ENCODE measurements at regions not wholly inside any gene's neighbourhood (a gene's known extent, or its start where the extent isn't known, plus 50 kb on each side); places are given as distances from the start of the nearest gene placed in this dataset.

DNA sequence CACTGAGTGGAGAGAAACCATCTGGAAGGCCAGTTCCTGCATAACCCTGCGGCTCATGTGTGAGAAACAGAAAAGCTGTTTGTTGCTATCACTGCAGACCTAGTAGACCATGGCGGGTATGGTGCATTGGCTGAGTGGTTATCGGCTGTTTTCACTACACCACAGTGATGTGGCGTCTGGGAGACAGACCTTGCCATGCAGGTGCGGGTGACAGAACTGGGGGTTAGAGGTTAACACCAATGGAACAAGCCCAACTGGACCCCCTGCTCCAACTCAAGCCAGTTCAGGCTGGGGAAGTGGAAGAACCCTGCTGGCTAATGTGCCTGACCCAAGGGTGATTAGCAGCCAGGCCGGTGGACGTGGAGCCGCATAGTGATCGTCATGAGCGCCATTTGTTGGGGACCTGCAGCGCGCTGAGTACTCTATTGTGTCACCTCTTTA is 91.9 kb downstream of the IRF8 start:
- no peak for DNase-seq

DNA sequence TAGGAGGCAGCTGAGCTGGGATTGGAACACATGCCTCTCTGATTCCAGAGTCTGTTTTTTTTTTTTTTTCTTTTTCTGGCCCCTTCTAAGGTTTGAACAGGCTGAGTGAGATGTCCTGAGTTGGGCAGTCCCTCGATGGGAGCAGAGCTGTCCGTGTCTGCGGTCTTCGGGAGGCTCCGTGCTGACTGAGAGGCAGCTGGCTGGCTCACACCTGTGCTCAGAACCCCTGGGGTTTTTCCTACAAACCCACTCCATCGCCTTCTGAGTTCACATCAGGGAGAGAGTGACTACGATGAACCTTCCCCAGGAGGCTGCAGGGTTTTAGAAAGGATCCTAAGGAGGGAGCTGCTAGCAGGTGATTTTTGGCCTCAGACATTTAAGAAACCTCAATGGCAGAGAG is 92.5 kb downstream of the IRF8 start:
- DNase-seq, result no peak

DNA sequence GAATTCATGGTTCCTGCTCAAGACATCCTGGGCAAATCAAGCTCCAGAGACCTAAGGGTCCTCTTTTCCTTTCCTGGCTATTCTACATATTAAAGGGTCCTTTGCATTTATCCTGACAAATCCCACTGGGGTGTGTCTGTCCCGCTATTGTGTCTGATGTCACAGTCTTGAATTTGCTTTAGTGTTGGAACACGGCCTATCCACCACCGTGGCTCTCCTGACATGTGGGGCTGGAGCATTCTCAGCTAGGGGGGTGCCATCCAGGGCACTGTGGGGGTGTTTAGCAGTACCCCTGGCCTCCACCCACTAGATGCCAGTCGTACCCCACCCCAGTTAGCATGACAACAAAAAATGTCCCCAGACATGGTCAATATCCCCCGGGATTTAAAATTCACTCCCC is 92.9 kb downstream of the IRF8 start:
- DNase-seq, result no peak

DNA sequence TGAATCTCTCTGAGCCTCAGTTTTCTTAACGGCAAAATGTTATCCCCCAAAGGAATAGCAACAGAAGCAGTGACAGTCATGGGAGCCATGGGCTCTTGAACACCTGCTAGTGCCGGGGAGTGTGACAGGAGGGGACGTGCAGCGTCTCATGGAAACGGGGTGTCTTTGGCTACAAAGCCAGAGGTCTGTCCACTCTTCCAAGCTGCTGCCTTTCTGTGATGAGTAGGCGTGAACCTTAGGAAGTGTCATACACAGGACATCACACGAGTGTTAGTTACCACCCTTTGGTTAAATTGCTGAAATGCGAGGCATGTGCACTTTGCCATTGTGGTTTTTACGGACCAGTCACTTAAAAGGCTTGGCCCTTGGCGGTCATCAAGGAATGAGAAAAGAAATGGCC is 93.4 kb downstream of the IRF8 start:
- peak in 1 of 4 experiments; percentile 25 for DNase-seq

DNA sequence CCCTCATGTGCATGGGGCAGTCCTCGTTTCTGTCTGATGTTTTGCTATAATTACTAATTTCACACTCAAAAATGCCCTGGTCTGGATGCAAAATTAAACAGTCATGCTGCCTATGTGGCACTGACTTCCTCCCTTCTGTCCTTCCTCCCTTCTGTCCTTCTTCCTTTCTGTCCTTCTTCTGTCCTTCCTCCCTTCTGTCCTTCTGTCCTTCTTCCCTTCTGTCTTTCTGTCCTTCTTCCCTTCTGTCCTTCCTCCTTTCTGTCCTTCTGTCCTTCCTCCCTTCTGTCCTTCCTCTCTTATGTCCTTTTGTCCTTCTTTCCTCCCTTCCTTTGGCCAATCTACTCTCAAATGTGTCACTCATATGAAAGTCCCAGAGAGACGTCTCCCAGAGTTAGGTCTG is 93.8 kb downstream of the IRF8 start:
- no peak for DNase-seq

DNA sequence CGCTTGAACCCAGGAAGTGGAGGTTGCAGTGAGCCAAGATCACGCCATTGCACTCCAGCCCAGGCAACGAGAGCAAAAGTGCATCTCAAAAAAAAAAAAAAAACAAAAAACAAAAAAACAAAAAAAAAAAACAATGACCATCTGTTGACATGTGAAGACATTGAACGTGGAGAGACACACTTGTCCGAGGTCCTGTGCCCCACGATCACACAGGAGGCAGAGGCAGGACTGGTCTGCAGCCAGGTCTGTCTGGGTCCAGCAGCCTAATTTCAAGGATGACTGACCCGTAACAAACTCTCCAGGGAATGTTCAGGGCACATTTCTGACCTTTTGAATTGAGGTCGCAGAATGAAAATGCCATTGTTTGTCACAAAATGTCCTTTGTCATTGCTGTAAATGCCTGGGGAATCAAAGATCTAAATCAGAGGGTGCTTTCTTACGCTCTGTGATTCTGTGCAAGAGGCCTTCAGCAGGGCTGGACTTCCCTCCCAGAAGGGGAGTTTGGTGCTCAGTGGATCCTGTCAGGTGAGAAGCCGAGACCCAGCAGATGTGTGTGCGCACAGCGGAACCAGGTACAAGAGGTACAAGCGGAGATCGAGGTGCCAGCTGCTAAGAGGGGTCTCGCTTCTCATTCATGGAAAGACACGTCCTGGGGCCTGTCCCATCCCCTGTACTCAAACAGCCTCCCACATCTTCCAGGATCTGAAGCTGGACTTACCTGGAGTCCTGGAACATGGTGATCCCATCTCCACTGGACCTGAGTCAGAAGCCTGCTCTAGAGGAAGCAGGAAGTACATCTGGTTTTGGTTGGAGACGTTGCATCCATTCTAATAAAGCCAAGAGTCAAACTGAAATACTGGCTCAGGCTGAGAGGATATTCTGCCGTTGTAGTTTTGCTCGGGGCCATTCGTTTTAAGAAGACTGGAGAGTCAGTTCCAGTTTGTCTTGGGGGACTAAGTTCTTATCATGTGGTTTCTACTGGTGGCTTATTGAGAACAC is 95.8 kb downstream of the IRF8 start:
- no peak for DNase-seq

DNA sequence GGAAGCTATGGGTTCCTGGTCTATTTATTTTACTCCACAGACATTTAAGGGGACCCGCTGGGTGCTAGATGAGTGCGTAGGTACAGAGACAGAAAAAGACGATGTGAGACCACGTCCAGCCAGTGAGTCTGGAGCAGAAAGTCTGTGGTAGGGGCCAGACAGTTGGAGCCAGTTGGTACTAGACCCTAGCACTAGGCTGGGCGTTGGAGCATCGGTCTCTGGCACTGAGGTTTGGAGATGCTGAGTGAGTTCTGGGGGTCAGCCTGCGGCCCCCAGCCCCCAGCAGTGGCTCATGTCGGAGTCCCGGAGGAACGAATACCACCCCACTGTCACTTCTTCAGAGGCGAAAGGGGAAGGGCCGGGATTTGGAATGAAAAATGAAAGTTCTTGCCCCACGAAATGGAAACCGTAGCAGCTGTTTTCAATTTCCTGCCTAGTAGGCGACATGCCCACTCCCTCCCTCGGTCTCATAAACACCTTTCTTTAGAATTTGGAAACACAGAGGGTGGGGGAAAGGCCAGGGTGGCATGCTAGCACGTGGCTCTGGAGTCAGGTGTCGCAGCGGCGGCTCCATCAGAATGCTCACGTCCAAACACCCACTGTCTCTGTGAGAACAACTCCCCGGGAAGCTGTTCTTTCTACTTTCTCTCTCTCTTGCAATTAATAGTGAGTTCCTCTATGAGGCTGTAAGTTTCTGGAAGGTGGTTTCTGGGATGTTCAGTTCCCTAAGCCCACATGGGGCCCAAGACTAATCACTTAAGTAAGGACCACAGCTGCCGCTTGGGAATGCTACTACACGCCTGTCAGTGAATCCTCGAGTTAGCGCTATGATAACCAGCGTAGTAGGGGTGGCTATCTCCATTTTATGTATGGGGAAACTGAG is 96.8 kb downstream of the IRF8 start:
- peak in 3 of 4 experiments; percentile 34 to 43 (median 37) for DNase-seq

DNA sequence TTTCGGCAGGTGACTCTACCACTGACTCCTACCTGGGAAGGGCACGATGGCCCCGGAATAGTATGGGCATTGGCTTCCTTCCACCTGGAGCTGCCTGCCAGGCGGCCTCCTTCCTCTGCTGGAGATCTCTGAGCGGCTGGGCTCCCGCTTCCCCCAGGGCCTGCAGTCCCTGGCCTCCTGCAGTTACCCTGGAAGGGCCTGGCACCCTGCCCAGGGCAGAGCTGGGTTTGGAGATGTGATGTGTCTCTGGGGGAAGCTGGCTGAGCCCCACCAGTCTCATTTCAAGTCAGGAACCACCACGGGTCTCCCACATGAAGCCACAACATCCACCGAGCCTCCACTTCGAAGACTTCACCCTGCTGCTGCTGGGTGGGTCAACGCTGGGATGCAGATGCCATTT is 97.9 kb downstream of the IRF8 start:
- DNase-seq, result no peak

DNA sequence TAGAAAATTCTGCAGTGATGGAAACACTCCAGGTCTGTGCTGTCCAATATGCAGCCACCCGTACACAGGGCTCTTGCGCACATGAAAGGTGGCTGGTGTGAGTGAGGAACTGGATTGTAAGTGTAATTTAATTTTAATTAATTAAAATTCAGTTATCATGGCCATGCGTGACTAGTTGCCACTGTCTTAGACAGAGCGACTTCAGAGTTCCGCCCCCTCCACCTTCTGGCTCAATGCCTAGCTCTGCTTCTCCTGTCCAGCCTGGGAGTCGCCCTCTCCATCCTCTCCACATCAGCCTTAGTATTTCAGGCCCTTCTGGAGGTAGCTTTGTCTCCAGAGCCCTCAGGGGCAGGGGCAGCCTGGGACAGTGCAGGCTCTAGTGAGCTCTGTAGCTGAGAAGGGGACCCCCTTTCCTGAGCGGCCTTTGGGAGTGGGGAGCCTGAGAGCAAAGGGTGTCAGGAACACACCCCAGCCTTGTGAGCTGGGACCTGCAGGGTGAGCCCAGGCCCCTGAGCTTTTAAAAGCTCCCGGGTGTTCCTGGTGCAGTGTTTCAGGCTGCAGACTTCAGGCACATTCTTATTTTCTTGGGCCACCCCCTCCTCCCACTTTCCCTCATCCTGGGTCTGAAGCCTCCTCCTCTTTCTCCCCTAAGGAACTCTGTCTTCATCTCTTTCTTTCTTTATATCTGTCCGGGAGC is 99.4 kb downstream of the IRF8 start:
- no peak for DNase-seq

DNA sequence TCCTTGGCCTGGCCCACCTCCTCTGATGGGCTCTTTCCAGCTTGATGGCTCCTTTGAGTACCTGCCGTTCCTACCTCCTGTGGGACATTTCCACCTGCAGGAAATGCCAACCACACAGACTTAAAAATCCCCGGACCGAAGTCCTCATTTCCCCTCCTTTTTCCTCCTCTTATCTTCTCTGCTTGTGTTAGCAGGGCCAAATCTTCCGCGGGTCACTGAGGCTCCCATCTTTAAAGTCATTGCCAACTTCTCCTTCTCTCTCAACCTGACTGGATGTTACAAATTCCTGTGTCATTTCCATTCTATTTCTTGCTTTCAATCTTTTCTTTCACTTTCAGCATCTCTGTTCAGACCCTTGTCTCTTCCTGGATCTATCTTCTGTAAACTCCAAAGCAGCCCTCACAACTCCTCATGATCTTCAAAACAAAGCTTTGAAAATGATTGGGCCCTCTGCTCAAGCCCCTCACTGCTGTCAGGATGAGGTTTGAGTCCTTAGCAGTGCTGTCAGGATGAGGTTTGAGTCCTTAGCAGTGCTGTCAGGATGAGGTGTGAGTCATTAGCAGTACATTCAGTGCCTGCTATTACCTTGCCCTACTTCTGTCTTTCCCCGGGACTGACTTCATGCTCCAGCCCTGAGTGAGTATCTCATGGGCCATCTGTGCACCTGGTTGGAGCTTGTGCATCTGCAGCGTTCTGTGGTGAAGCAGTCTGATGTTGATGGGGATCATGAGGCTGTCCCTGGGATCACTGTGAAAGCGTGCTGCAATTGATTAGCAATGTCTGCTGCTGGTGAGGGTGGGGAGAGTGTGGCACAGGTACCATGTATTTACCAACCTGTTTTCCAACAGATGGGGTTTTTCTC is 100.1 kb downstream of the IRF8 start:
- DNase-seq, result no peak

DNA sequence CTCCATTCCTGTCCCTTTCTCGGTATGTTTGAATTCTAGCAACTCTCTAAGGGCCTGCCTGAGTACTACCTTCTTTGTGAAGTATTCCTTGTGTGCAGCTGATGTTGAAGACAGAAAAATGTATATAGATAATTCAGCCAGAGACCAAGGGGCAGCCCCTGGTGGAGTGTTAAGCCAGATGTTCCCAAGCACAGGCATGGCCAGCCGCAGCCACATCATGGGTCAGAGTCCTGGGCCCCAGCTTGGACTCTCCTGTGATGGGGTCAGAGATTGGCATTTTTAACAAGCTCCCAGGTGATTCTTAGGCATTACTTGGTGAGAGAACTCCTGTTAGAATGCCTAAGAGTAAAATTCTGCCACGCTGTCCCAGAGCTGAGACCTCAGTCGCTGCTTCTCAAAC is 100.8 kb downstream of the IRF8 start:
- DNase-seq, result no peak

DNA sequence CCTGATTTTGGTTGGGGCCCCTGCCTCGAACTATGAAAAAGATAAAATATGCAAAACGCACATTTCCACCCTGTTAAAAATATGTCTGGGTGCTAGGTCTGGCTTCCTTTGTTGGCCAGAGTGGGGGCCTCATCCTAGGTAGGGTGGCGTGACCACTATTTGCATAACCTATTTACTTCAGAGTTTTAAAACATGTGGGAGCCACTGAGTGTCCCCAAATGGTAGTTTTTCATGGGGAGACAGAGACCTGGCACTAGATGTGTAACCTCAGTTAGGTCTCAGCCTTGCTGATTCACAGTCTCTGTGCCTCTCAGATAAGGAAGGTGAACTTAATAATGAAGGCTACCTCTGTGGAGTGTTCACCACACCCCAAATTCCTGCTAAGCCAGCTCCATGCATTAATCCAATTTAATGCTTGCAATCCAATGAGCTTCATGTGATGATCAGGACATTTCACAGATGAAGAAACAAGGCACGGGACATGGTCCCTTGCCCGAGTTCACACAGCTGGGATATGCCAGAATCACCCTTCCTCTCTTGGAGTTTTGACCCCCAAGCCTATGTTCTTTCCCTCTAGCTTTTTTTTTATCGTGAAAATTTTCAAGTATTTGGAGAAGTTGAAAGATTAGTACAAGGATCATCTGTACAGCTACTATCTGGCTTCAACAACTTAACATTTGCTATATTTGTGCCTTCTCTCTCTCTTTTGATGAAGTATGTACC is 103.4 kb downstream of the IRF8 start:
- no peak for DNase-seq

DNA sequence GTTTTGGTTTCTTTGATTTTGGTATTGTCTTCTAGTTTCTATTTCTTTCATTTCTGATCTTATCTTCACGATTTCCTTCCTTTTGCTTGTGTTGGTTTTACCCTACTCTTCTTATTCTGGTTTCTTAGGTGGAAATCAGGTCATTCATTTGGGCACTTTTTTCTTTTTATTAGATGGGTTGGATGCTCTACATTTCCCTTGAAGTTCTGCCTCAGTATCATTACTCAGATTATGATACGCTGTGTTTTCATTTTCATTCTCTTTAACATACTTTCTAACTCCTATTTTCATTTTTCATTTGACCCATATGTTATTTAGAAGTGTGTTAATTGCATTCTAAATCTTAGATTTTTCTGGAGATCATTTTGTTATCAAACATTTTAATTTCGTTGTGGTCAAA is 108.6 kb downstream of the IRF8 start:
- DNase-seq, result no peak

DNA sequence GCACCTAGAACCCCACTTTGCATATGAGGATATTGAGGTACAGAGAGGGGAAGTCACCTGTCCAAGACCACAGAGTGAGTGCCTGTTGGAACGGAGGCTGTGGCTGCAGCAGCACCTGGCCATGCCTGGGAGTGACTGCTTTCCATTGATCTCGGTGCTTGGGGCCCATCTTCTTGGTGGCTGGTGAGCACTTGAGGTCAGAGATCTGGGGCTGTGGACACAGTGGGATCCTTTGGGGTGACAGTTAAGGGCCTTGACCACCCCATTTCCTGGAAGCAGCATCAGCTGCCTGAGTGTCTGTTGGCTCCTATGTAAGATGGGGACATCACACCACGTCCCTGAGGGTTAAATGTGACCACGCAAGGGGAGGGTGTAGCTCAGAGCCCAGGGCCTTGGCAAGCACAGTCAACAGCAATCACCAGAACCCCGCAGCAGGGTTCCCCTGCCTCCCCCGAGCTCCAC is 111.7 kb downstream of the IRF8 start:
- no peak for DNase-seq

DNA sequence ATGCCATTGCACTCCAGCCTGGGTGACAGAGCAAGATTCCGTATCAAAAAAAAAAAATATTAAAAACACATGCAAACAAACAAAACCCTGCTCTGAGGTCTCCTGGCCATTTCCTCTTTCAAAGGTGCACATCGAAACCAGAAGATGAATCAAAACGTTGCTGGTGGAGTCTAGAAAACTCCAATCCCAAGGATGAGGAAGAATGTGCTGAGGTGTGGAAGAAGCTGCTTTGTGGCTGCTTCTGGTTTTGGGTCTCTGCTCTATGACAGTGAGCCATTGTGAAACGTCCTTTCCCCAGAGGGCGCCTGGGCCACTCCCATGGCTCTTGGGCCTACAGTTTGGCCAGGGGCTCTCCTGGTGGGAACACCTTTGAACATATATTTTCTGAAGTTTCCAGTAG is 112.6 kb downstream of the IRF8 start:
- peak in 1 of 4 experiments; percentile 34 for DNase-seq

DNA sequence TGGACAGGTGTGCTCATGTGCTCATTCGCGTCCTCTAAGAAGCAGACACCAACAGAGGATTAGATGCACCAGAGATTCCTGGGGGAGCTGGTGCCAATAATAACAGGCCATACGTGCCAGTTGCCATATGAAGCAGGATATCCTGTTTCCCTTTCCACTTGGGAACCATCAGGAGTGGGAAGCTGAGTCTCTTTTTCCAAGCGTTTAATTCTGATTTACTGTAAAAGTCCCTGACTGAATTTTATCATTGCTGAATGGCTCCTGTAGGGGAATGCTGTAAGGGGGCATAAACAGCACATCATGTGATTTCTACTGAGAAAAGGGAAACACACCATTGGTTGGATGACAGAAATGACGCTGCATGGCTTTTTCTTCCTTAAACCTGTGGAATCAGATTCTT is 113.3 kb downstream of the IRF8 start:
- DNase-seq, result no peak

DNA sequence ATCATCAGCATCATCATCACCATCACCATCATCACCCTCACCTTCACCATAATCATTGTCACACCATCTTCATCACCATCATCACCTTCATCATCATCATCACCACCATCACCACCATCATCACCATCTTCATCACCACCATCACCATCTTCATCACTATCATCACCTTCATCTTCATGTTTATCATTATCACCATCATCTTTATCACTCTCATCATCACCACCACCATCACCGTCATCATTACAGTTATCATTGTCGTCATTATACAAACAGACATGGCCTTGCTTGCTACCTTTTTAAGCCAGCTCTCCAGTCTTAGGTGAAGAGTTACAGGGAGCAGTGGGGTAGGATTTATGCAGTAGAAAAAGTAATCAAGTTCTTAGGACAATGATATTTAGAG is 114.9 kb downstream of the IRF8 start:
- no peak for DNase-seq

DNA sequence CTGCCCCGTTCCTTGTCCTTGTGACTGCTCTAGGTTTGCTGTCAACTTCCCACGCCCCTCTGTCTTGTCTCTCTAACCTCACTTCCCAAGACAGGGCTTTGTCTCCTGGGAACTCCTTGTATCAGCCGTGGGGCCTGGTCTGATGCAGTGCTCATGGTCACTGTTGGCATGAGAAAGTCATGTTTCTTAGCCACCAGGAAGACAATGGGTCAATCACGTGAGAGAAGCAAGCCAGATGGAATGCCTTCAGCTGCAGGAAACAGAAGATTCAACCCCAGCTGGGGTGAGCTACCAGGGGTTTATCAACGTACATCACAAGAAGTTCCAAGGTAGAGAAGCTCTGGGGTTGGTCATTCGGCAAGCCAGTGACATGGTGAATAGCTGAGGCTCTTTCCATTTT is 116.6 kb downstream of the IRF8 start:
- DNase-seq, result peak in 2 of 4 experiments; percentile 19 to 30

DNA sequence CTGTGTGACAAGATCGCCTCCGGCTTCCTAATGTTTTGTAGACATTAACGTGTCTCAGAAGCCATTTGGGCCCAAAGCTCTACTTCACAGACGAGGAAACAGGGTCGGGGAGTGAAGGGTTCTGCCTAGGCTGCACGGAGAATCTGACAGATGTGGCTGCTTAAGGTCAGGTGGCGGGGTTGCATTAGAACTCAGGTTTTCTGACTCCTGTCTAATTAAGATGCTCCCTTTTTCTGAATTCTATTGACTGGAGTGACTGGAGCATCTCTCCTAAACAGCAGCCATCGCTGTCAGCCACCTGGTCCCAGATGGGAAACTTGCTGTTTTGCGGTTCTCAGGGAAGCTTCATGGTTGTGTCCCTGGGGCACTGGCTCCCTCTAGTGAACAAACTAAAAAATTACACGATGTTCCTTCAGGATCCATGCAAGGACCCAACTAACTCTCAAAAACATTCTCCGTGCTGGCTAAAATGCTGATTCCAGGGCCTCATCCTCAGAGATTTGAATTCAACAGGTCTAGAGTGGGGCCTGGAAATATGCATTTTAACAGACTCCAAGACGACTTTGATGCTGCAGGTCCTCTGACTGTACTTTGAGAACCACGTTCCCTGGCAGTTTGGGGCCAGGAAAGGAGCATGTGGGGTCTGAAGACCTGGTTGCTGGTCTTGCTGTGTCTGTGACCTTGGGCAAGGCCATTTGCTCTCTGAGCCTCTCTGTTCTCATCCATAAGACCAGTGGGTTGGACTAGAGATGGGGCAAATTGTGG is 117.4 kb downstream of the IRF8 start:
- peak; percentile 64 to 82 (median 74) for DNase-seq

DNA sequence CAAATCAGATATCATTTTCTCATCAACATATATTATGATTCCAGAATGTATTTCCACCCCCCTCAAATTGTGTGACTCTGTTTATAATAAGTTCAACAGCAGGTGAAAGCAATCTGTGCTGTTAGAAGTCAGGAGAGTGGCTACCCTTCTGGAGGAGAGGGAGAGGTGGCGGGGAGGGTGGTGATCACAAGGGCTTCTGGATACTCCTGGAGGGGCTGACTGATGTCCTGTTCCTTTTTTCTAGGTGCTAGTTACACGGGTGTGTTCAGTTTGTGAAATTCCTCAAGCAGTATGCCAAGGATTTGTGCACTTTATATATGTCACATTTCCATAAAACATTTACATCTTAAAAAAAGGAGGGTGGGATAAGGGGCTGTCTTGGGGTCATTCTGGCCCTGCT is 119.1 kb downstream of the IRF8 start:
- DNase-seq, result peak in 1 of 4 experiments; percentile 57

All from suppressor macrophage (primary cell).